GM18858 (cell line): ENCODE measurements at regions not wholly inside any gene's neighbourhood (a gene's known extent, or its start where the extent isn't known, plus 50 kb on each side); places are given as distances from the start of the nearest gene placed in this dataset.
"Not testable (repeated sequence)": the region's sequence is repeated elsewhere in the genome, so short reads cannot be mapped to it uniquely, and the experiment has no call there.

Experiments
- ATAC-seq: cut with Tn5 transposase; IDR thresholded peaks from one replicate; pipeline ENCODE4 v1.9.1; 2021; ENCODE audit not compliant: unreplicated experiment

DNA sequence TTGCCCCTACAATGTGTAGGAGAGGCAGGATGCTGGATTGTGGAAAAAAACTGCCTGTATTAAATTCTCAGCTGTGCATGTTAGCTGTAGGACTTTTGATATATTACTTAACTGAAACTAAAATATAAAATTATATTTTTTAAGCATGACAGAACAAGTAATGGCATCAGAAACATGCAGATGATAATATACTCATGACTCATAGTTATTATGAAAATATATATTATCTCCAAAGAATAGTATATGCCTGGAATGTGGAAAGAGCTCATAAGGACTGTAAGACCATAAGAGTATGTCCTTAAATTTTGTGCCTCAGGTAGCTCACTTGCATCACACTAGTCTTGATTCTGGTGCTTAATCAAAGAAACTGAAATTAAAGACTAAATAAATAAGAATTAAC is 1100.6 kb downstream of the TECRL start:
- ATAC-seq: no peak

- ATAC-seq: no peak
Measured at GRCh38 chr4:63302792-63303191, 1106.5 kb downstream of the TECRL start.

- ATAC-seq: no peak
Measured at GRCh38 chr4:63302078-63302477, 1107.2 kb downstream of the TECRL start.

- no peak for ATAC-seq
Measured at GRCh38 chr4:63296773-63297172, 1112.5 kb downstream of the TECRL start.

DNA sequence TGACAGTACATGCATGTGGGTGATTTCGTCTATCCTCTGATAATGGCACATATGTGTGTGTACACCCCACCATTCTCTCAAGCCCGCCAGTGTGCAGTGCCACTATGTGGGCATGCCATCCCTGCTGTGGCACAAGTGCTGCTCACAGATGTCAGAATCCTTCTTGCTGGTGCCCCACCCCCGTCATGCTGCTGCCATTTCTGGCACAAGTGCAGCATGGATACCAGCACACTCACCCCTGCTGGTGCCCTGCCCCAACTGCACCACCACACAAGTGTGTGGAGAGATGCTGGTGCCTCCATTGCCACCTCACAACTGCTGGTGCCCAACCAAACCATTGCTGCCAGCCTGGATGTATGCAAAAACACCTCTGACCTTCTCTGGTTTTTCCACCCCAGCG is 1133.8 kb downstream of the TECRL start:
- no peak for ATAC-seq

DNA sequence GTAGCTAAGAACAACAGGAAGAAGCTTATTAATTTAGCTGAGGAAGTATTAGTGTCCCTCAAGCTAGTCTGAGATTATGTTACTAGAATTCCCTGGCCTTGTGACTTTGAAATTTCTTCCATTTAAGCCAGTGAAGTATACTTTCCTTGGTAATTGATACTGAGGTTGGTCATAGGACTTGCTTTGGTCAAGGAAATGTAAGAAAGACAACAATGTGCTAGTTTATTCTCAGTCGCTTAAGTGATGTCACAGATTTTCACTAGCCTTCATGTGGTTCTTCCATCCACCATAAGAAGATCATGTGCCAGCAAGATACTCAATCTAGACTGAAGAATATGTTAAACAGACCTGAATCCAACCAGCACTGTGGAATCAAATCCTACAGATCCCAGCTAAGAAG is 1140.1 kb downstream of the TECRL start:
- no peak for ATAC-seq

DNA sequence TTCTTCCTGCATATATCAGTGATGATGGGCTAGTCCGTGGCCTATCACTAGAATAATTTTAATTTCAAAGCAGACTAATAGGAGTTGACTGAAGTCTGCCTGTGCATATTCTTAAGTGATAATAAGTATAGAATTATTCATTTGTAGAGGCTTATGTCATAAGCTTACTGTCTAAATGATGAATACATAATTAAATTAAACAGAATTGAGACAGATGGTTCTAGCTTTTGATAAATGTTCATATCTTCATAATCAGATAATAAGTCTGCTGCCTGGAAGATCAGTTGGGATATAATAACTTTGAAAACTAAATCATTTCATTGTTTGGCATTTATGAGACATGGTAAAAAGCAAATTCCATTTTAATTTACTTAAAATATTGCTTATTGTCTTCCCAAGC is 1175.6 kb downstream of the TECRL start:
- ATAC-seq: no peak

- ATAC-seq: no peak
Measured at GRCh38 chr4:63232058-63232457, 1177.2 kb downstream of the TECRL start.

DNA sequence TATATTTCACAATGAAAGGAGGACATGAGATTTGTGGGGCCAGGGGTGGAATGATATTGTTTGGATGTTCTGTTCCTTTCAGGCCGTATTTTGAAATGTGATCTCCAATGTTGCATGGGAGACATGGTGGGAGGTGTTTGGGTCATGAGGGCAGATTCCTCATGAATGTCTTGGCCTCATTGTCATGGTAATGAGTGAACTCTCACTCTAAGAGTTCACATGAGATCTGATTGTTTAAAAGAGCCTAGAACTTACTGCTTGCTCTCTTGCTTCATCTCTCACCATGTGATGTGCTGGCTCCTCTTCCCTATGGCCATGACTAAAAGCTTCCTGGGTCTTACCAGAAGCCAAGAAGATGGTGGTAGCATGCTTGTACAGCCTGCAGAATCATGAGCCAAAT is 1183.0 kb downstream of the TECRL start:
- ATAC-seq: no peak

- ATAC-seq: no peak
Measured at GRCh38 chr4:63222466-63222865, 1186.8 kb downstream of the TECRL start.

GRCh38 chr4:63221477-63221876 is 1187.8 kb downstream of the TECRL start:
- ATAC-seq: no peak

- ATAC-seq: no peak
Measured at GRCh38 chr4:63218856-63219255, 1190.4 kb downstream of the TECRL start.

DNA sequence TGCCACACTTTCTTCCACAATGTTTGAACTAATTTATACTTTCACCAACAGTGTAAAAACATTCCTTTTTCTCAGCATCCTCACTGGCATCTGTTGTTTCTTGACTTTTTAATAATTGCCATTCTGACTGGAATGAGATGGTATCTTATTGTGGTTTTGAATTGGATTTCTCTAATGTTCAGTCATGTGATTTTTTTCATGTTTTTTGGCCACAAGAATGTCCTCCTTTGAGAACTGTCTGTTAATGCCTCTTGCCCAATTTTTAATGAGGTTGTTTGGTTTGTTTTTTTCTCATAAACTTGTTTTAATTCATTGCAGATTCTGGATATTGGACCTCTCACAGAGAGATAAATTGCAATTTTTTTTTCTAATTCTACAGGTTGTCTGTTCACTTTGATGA is 1195.2 kb downstream of the TECRL start:
- ATAC-seq: no peak

DNA sequence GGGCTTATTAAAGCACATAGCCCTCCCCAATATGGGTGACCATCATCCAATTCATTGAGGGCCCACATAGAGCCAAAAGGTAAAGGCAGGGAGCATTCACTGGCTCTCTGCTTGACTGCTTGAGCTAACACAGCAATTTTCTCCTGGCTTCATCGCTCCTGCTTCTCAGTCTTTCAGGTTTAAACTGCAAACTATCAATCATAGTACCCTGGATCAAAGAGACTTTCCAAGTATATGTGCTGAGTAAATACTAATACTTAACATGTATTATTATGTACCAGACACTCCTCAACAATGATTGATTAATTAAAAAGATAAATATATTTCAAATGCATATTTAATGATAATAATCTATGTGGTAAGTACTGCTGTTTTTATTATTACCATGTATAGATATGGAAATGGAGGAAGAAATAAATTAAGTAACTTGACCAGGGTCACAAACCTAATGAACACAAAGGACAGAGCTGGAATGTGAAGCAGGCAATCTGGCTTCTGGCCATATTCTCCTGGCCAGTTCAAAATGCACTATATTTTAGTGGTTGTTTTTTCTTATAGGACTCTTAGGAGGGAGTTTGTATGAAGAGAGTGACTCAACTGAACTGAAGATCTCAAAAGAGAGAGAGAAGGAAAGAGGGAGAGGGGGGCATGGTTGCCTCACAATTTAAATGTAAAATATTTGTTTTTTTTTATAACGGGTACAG is 1197.3 kb downstream of the TECRL start:
- no peak for ATAC-seq

DNA sequence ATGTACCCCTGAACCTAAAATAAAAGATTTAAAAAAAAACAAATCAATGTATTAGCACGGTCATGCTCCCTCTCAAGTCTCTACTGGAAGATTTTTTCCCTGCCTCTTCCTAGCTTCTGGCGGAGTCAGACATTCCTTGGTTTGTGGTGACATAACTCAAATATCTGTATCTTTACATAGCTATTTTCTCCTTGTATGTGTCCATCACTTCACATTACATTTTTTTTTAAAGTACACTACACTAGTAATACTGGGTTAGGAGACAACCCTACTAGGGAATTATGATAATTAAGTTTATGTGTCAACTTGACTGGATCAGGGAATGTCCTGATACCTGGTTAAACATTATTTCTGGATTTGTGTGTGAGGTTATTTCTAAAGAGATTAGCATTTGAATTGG is 1197.9 kb downstream of the TECRL start:
- ATAC-seq: no peak

GRCh38 chr4:63193029-63193428 is 1216.2 kb downstream of the TECRL start:
- not testable (repeated sequence) for ATAC-seq

DNA sequence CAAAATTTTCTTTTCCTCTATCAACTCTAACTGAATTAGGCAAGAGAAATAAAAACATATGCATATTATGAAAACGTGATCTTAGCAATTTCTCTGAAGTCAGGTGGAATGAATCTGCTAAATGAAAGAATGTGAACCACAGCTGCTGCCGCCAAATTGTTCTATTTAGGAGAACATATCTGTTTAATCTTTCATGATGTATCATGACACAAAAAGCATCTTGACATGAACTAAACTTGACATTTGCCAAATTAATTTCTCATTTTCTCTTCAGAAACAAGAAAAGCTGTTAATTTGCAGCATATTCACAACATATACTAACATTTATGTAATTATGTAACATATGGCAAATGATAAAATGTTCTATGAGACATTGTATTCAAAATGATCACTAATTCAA is 1237.9 kb downstream of the TECRL start:
- ATAC-seq: no peak

GRCh38 chr4:63170923-63171322 is 1238.3 kb downstream of the TECRL start:
- no peak for ATAC-seq

DNA sequence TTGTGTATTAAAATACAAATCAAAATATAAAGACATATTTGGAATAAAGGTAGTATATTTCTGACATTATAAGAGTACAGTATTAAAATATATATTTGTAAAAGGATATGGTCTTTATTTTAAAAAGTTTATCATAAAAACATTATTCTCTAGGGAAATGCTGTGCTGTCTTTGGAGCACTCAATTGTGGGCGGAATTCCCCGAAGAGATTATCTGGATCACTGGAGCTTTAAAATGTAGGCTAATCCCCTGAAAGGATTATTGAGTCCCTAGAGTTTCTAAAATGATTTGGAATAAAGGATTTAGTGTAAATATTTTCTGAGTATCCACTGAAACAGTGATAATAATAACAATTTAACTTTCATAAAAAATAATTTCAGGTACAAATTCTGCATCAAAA is 1239.4 kb downstream of the TECRL start:
- no peak for ATAC-seq

GRCh38 chr4:63155561-63155960 is 1253.7 kb downstream of the TECRL start:
- no peak for ATAC-seq

- ATAC-seq: no peak
Measured at GRCh38 chr4:63123441-63123840, 1285.8 kb downstream of the TECRL start.

- no peak for ATAC-seq
Measured at GRCh38 chr4:63122955-63123354, 1286.3 kb downstream of the TECRL start.

DNA sequence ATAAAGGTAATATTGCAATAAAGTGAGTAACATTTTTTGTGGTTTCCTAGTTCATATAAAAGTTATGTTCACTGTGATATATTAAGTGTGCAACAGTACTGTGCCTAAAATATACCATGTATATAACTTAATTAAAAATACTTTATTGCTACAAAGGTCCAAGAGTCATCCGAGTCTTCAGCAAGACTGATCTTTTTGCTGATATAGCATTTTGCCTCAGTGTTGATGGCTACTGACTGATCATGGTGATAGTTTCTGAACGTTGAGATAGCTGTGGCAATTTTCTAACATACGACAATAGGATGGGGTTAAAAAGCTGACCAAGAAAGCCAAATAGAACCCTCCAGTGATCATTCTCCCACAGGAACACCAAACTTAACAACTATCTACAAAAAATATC is 1302.7 kb downstream of the TECRL start:
- ATAC-seq: no peak
